ENCODE measurements at regions not wholly inside any gene's neighbourhood (a gene's known extent, or its start where the extent isn't known, plus 50 kb on each side); places are given as distances from the start of the nearest gene placed in this dataset.

- Histone ChIP-seq H3K9ac (ENCODE audit: low read length) (no peak overlapping the region), H3F3A (ENCODE audit: low read length, unreplicated experiment) (no peaks in the 10 kb centered on the region), H2AFZ (ENCODE audit: low read length) (no peak overlapping the region), H3K9me2 (replicated peaks; ENCODE audit: low read length) (no peaks in the 10 kb centered on the region), H3K79me2 (ENCODE audit: low read length) (no peaks in the 10 kb centered on the region), H3K9me3 (ENCODE audit: low read length) (no peaks in the 10 kb centered on the region), H3K4me2 (ENCODE audit: low read length) (no peak overlapping the region), H4K20me1 (ENCODE audit: low read length) (no peaks in the 10 kb centered on the region), H3K27ac (ENCODE audit: low read length) (no peak overlapping the region), H3K27me3 (ENCODE audit: low read length) (no peaks in the 10 kb centered on the region; the same call in 1 of the 2 replicates), H3K4me1 (ENCODE audit: insufficient read depth, low read length) (no peaks in the 10 kb centered on the region), H3K36me3 (ENCODE audit: low read depth, low read length) (no peaks in the 10 kb centered on the region), H3K4me3 (ENCODE audit: low read length) (no peak overlapping the region)
- ChIA-PET POLR2A (ENCODE audit: unreplicated experiment) (no interaction called here), CTCF (no interaction called here)
- TF ChIP-seq CTCF (conservative IDR thresholded peaks at IDR 0.05; ENCODE audit: low read depth, low read length) (no peak), EZH2phosphoT487 (IDR thresholded peaks at IDR 0.05; ENCODE audit: borderline replicate concordance, low read length) (no peak), EZH2 (IDR thresholded peaks at IDR 0.05; ENCODE audit: low read length, unreplicated experiment) (no peak)
- intact Hi-C loops (cut with micrococcal nuclease), result no loop called here
- DNase-seq (no peak), ATAC-seq (no peak)
- no TSS peak for BruUV-seq (replicated peaks)
These were observed 301.8 kb upstream of the MGMT start for GRCh38 chr10:129165076-129165720.

- no TSS peak for BruUV-seq (replicated peaks)
- no peaks in the 10 kb centered on the region for H3K9me3 ChIP-seq (ENCODE audit: low read length)
- H3K4me2 ChIP-seq (ENCODE audit: low read length), result no peak overlapping the region
- H3K36me3 ChIP-seq (ENCODE audit: low read depth, low read length), result no peaks in the 10 kb centered on the region
- no peak overlapping the region for H3K9ac ChIP-seq (ENCODE audit: low read length)
- CTCF ChIA-PET, result no interaction called here
- no peaks in the 10 kb centered on the region; the same call in 1 of the 2 replicates for H3K27me3 ChIP-seq (ENCODE audit: low read length)
- no peaks in the 10 kb centered on the region for H3K9me2 ChIP-seq (replicated peaks; ENCODE audit: low read length)
- no peaks in the 10 kb centered on the region for H4K20me1 ChIP-seq (ENCODE audit: low read length)
- no peaks in the 10 kb centered on the region for H3K4me1 ChIP-seq (ENCODE audit: insufficient read depth, low read length)
- no peak overlapping the region for H2AFZ ChIP-seq (ENCODE audit: low read length)
- POLR2A ChIA-PET (ENCODE audit: unreplicated experiment), result no interaction called here
- intact Hi-C loops (cut with micrococcal nuclease), result no loop called here
- no peak overlapping the region for H3K4me3 ChIP-seq (ENCODE audit: low read length)
- ATAC-seq, result no peak
- DNase-seq, result no peak
- H3K27ac ChIP-seq (ENCODE audit: low read length), result no peak overlapping the region
- TF ChIP-seq EZH2 (IDR thresholded peaks at IDR 0.05; ENCODE audit: low read length, unreplicated experiment) (no peak), CTCF (conservative IDR thresholded peaks at IDR 0.05; ENCODE audit: low read depth, low read length) (no peak), EZH2phosphoT487 (IDR thresholded peaks at IDR 0.05; ENCODE audit: borderline replicate concordance, low read length) (no peak)
- H3F3A ChIP-seq (ENCODE audit: low read length, unreplicated experiment), result no peaks in the 10 kb centered on the region
- no peaks in the 10 kb centered on the region for H3K79me2 ChIP-seq (ENCODE audit: low read length)
These were observed 301.3 kb upstream of the MGMT start for GRCh38 chr10:129165770-129166169.

GRCh38 chr10:129168660-129169059, 298.4 kb upstream of the MGMT start:
- BruUV-seq (replicated peaks), result no TSS peak
- no peak for DNase-seq
- Histone ChIP-seq H3K27ac (ENCODE audit: low read length) (no peak overlapping the region), H3K4me1 (ENCODE audit: insufficient read depth, low read length) (no peaks in the 10 kb centered on the region), H3K36me3 (ENCODE audit: low read depth, low read length) (no peaks in the 10 kb centered on the region), H3F3A (ENCODE audit: low read length, unreplicated experiment) (no peaks in the 10 kb centered on the region), H3K9me2 (replicated peaks; ENCODE audit: low read length) (no peaks in the 10 kb centered on the region), H3K9me3 (ENCODE audit: low read length) (no peaks in the 10 kb centered on the region), H3K9ac (ENCODE audit: low read length) (no peak overlapping the region), H4K20me1 (ENCODE audit: low read length) (no peaks in the 10 kb centered on the region), H3K27me3 (ENCODE audit: low read length) (no peaks in the 10 kb centered on the region; the same call in 1 of the 2 replicates), H3K79me2 (ENCODE audit: low read length) (no peaks in the 10 kb centered on the region), H3K4me2 (ENCODE audit: low read length) (no peak overlapping the region), H2AFZ (ENCODE audit: low read length) (no peak overlapping the region), H3K4me3 (ENCODE audit: low read length) (no peak overlapping the region)
- no peak for ATAC-seq
- ChIA-PET CTCF (no interaction called here), POLR2A (ENCODE audit: unreplicated experiment) (no interaction called here)
- intact Hi-C loops (cut with micrococcal nuclease), result no loop called here
- TF ChIP-seq CTCF (conservative IDR thresholded peaks at IDR 0.05; ENCODE audit: low read depth, low read length) (no peak), EZH2 (IDR thresholded peaks at IDR 0.05; ENCODE audit: low read length, unreplicated experiment) (no peak), EZH2phosphoT487 (IDR thresholded peaks at IDR 0.05; ENCODE audit: borderline replicate concordance, low read length) (no peak)

Data from PC-3 (cell line).